ENCODE measurements at regions not wholly inside any gene's neighbourhood (a gene's known extent, or its start where the extent isn't known, plus 50 kb on each side); places are given as distances from the start of the nearest gene placed in this dataset.

DNA sequence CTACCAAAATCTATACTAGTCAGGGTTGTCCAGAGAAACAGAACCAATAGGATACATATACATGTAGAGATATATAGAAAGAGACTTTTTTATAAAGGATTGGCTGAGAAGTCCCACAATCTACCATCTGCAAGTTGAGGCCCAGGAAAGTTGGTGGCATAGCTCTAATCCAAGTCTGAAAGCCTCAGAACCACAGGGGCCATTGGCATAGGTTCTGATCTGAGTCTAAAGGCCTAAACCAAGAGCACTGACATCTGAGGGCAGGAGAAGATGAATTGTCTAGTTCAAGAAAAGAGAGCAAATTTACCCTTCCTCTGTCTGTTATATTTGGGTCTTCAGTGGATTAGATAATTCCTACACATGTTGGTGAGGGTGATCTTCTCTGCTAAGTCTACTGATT lies 433.1 kb downstream of the ADAMTS20 start:
- Histone ChIP-seq H3K4me1 (ENCODE audit: control insufficient read depth, insufficient read depth, low read length) (no peaks in the 10 kb centered on the region), H3K4me2 (ENCODE audit: control insufficient read depth, insufficient read depth) (no peak overlapping the region), H2AFZ (ENCODE audit: control insufficient read depth, low read depth, low read length) (no peak overlapping the region), H3K79me2 (ENCODE audit: control insufficient read depth, insufficient read depth, low read length) (no peaks in the 10 kb centered on the region), H3K27ac (ENCODE audit: control insufficient read depth, insufficient read depth) (no peak overlapping the region), H3K4me3 (no peak overlapping the region), H3K27me3 (replicated peaks in 1 of 2; ENCODE audit: control insufficient read depth in 2 of 2, insufficient read depth in 2 of 2, low read length in 1 of 2) (no peaks in the 10 kb centered on the region), H3K9me3 (replicated peaks; ENCODE audit: control insufficient read depth, insufficient read depth, low read length) (no peaks in the 10 kb centered on the region), H3K9ac (ENCODE audit: control insufficient read depth, insufficient read depth, low read length) (no peak overlapping the region), H3K36me3 (ENCODE audit: control insufficient read depth in 2 of 2, insufficient read depth in 2 of 2, low read length in 1 of 2) (no peaks in the 10 kb centered on the region), H4K20me1 (ENCODE audit: control insufficient read depth, insufficient read depth) (no peaks in the 10 kb centered on the region)
- TF ChIP-seq E2F4 (IDR thresholded peaks at IDR 0.05; ENCODE audit: low read depth, low read length) = no peak
- no peak for TF ChIP-seq PAX5 (IDR thresholded peaks at IDR 0.05; ENCODE audit: borderline replicate concordance, low read depth, low read length)
- TF ChIP-seq RELA (IDR thresholded peaks at IDR 0.05; ENCODE audit: borderline replicate concordance, partially characterized antibody) = no peak
- no peak for TF ChIP-seq BCL3 (IDR thresholded peaks at IDR 0.05; ENCODE audit: borderline replicate concordance, insufficient read depth, low read depth, low read length, poor library complexity, severe bottlenecking)
- no peak for TF ChIP-seq STAT3 (IDR thresholded peaks at IDR 0.05; ENCODE audit: low read depth, low read length)
- no peak for TF ChIP-seq MEF2A (IDR thresholded peaks at IDR 0.05; ENCODE audit: insufficient read depth, low read depth, low read length)
- no peak for TF ChIP-seq BCL11A (IDR thresholded peaks at IDR 0.05; ENCODE audit: low read depth, low read length)
- TF ChIP-seq YY1 (IDR thresholded peaks at IDR 0.05; ENCODE audit: low read depth, low read length) = no peak
- no peak for TF ChIP-seq TBL1XR1 (IDR thresholded peaks at IDR 0.05; ENCODE audit: low read depth, low read length)
- TF ChIP-seq ZBED1 (IDR thresholded peaks at IDR 0.05; ENCODE audit: borderline replicate concordance) = no peak
- TF ChIP-seq ZBTB33 (IDR thresholded peaks at IDR 0.05) = no peak
- no peak for TF ChIP-seq PML (IDR thresholded peaks at IDR 0.05; ENCODE audit: low read length)
- TF ChIP-seq NKRF (conservative IDR thresholded peaks at IDR 0.05) = no peak
- no peak for TF ChIP-seq PRDM15 (CRISPR knock-in tag; IDR thresholded peaks at IDR 0.05)
- TF ChIP-seq HCFC1 (IDR thresholded peaks at IDR 0.05; ENCODE audit: low read length) = no peak
- intact Hi-C loops (cut with micrococcal nuclease; ENCODE audit: unreplicated experiment) = no loop called here
- no peak for ATAC-seq
- BruUV-seq (replicated peaks) = no TSS peak
- ChIA-PET SMC1A (ENCODE audit: uncharacterized antibody, unreplicated experiment) (no interaction called here), POLR2A (interaction anchor here (0.9 kb wide), 1 partner anchor 22 kb away, joined by 3 read pairs; no protein-coding TSS in a partner anchor), CTCF (no interaction called here), RAD21 (ENCODE audit: unreplicated experiment) (no interaction called here)
- no peak for FAIRE-seq
- in situ Hi-C loops (cut with MboI) = no loop called here
- no peak for DNase-seq (ENCODE audit: low read depth, low spot score)

All from GM12878 (cell line).